Stimulated activated CD8-positive, alpha-beta memory T cell treated with anti-CD3 and anti-CD28 coated beads, Interleukin-4, amount 100 ng/mL, for 1 hour (primary cell): ENCODE measurements at regions not wholly inside any gene's neighbourhood (a gene's known extent, or its start where the extent isn't known, plus 50 kb on each side); places are given as distances from the start of the nearest gene placed in this dataset.
A peak's percentile ranks its signal among the peaks of the same experiment; 100 is the strongest.

Experiments used
- DNase-seq, 2 donors: peaks; one replicate each; pipeline ENCODE4 v3.0.0-alpha.2; 2020; ENCODE audit warnings: low read depth in 2 of 2, low spot score in 1 of 2

- no peak for DNase-seq
These were observed 106.2 kb downstream of the SMIM20 start for GRCh38 chr4:26020083-26020668.

GRCh38 chr4:26020881-26021280 is 106.9 kb downstream of the SMIM20 start:
- DNase-seq, result no peak

GRCh38 chr4:26021417-26022345 is 107.7 kb downstream of the SMIM20 start:
- no peak for DNase-seq

- no peak for DNase-seq
These were observed 108.6 kb downstream of the SMIM20 start for GRCh38 chr4:26022346-26023202.

GRCh38 chr4:26023203-26023972 is 109.4 kb downstream of the SMIM20 start:
- DNase-seq, result no peak

GRCh38 chr4:26024079-26024478 is 110.1 kb downstream of the SMIM20 start:
- DNase-seq, result no peak

GRCh38 chr4:26028133-26028792 is 114.2 kb downstream of the SMIM20 start:
- DNase-seq, result no peak

- DNase-seq, result peak in 1 of 2 donors; percentile 25
These were observed 115.0 kb downstream of the SMIM20 start for GRCh38 chr4:26028793-26029567.

- no peak for DNase-seq
These were observed 115.6 kb downstream of the SMIM20 start for GRCh38 chr4:26029568-26030131.

- DNase-seq, result no peak
These were observed 116.2 kb downstream of the SMIM20 start for GRCh38 chr4:26030260-26030667.

- no peak for DNase-seq
These were observed 116.8 kb downstream of the SMIM20 start for GRCh38 chr4:26030780-26031179.

GRCh38 chr4:26031704-26032103 is 117.7 kb downstream of the SMIM20 start:
- no peak for DNase-seq

GRCh38 chr4:26032142-26032541 is 118.1 kb downstream of the SMIM20 start:
- no peak for DNase-seq

- DNase-seq, result no peak
These were observed 118.8 kb downstream of the SMIM20 start for GRCh38 chr4:26032630-26033317.

GRCh38 chr4:26033389-26033788 is 119.4 kb downstream of the SMIM20 start:
- DNase-seq, result no peak

- no peak for DNase-seq
These were observed 120.8 kb downstream of the SMIM20 start for GRCh38 chr4:26034849-26035248.

GRCh38 chr4:26035921-26036320 is 121.9 kb downstream of the SMIM20 start:
- no peak for DNase-seq

GRCh38 chr4:26039639-26040359 is 125.8 kb downstream of the SMIM20 start:
- no peak for DNase-seq
